ENCODE measurements at regions not wholly inside any gene's neighbourhood (a gene's known extent, or its start where the extent isn't known, plus 50 kb on each side); places are given as distances from the start of the nearest gene placed in this dataset.

DNA sequence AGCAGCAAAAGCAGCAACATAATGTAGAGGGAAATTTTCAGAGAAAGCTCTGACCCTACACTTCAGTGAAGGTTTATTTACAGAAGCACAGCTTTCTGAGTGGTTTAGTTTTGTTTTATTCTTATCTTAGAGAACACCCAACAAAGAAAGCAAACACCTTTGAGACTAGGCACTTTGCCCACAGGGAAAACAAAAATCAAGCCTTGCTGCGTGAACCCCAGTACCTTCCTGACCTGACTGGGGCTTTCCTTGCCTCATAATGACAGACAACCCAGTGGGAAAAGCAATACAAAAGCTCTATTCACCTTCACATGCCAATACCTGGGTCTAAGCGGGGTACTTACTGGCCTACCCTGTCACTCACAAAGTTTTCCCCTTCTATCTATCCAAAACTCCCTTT is 189.8 kb downstream of the HINT1 start:
- TF ChIP-seq, protein P1, sequence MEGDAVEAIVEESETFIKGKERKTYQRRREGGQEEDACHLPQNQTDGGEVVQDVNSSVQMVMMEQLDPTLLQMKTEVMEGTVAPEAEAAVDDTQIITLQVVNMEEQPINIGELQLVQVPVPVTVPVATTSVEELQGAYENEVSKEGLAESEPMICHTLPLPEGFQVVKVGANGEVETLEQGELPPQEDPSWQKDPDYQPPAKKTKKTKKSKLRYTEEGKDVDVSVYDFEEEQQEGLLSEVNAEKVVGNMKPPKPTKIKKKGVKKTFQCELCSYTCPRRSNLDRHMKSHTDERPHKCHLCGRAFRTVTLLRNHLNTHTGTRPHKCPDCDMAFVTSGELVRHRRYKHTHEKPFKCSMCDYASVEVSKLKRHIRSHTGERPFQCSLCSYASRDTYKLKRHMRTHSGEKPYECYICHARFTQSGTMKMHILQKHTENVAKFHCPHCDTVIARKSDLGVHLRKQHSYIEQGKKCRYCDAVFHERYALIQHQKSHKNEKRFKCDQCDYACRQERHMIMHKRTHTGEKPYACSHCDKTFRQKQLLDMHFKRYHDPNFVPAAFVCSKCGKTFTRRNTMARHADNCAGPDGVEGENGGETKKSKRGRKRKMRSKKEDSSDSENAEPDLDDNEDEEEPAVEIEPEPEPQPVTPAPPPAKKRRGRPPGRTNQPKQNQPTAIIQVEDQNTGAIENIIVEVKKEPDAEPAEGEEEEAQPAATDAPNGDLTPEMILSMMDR (conservative IDR thresholded peaks at IDR 0.05): no peak
- no peak for TF ChIP-seq EZH2 (IDR thresholded peaks at IDR 0.05; ENCODE audit: low read depth)
